Activated effector memory CD4-positive, alpha-beta T cell treated with Interleukin-2 at 50 U/mL for 16 hours (primary cell): ENCODE measurements at regions not wholly inside any gene's neighbourhood (a gene's known extent, or its start where the extent isn't known, plus 50 kb on each side); places are given as distances from the start of the nearest gene placed in this dataset.

Experiments
- DNase-seq: peaks from one replicate; pipeline ENCODE4 v3.0.0-alpha.2; 2020

DNA sequence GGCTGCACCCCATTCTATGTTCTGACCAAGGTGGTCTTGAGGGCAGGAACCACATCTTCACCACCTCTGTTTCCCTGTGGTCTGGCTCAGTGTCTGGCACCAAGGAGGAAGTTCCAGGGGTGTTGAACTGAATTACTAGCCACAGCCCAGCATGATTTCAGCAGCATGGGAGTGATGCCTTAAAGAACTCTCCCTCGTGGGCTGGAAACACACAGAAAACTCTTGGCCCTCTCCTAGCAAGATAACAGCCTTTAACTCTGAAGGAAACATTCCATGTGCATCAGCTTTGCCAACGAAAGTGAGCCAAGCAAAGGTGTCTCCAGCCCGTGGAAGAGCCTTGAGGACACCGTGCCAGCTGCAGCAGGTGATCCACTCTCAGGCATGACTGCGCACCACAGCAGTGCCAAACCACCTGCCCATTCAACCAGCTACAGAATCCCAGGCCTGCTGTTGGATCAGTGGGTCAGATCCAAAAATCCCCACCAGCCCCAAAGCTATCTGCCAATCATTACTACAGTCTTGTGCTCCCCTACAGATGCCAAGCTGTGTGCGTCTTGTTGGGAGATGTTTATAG, 124.8 kb downstream of the TTC32 start:
- no peak for DNase-seq

DNA sequence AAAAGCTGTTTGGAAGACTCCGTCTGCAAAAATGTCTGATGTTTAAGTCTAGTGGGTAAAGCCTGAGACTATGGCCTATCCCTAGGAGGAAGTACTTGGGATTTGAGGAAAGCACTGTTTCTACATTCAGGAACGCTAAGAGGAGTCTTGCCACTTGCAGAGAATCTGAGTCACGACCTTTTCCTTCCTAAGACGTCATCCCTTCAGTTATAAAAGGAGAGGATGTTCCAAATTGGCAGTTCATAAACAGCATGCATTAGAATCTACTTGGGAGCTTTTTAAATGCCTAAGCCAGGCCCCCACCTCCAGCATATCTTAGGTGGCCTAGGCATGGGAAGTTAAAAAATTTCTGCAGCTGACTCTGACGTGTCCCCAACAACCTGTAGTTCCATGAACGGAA, 125.9 kb downstream of the TTC32 start:
- DNase-seq = no peak

DNA sequence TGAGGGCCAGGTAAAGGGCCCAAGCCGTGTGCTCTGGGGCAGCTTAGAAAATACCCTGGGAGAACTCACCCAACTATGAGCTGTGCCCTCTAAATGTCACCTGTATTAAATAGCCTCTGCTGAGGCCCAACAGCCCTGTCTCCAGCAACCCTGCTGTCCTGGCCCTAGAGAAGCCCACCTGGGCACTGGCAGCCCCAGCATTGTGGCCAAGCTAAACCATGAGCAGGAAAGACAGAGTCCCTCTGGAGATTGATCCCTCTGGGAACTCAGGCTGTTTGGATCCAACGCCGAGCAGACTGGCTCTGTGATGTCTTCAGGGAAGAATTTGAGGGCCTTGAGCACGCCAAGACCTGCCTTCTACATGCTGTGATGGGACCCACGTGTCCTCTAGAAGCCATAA, 126.5 kb downstream of the TTC32 start:
- no peak for DNase-seq

DNA sequence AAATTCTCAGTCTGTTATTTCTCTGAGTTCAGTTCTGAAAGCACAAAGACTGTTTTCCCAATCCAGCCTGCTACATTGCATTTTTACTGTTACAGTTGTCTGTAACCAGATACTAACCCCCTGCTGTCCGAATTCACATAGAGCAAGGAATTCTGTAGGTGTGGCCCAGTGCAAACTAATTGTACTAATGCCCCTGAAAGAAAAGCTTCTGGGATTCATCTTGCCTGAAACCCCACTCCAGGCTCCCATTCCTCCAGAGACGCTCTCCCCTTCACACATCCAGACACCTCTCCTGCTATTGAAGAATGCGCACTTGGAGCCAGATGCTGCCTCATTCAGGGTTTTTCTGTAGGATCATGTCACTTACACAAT, 127.0 kb downstream of the TTC32 start:
- no peak for DNase-seq

DNA sequence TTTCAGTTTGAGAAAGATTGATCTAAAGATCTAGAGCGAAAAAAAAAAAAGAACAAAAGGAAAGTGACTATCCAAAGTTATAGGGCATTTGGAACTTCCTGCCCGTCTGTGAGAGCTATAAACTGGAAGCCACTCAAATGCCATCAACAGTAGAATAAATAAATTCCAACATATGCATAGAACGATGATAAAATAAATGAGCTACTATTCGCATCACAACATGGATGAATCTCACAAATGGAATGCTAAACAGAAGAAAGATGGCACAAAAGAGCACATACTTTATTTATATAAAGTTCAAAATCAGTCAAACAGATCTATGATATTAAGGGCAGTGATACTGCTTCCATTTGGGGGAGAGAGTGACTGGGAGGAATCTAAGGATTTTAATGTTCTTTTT, 128.8 kb downstream of the TTC32 start:
- no peak for DNase-seq

DNA sequence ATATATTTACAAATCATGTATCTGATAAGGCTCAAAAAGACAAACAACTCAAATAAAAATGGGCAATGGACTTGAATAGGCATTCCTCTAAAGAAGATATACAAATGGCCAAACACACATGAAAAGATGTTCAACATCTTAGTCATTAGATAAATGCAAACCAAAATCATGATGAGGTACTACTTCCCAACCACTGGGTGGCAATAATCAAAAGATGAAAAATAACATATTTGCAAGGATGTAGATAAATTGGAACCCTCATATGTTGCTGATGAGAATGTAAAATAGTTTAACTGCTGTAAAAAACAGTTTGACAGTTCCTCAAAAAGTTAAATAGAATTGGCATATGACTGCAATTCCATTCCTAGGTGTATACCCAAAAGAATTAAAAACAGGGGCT, 132.3 kb downstream of the TTC32 start:
- DNase-seq = no peak

DNA sequence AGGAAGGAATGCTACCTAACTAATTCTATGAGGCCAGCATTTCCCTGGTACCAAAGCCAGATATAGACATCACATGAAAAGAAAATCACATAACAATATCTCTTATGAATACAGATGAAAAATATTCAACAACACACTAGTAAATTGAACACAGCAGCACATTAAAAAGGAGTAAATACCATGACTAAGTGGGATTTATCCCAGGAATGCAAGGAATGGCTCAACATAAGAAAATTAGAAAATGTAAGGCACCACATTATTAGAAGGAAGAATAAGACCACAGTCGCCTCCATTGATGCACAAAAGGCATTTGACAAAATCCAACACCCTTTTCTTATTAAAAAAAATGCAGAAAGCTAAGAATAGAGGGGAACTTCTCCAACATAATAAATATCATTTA, 133.9 kb downstream of the TTC32 start:
- DNase-seq = no peak

DNA sequence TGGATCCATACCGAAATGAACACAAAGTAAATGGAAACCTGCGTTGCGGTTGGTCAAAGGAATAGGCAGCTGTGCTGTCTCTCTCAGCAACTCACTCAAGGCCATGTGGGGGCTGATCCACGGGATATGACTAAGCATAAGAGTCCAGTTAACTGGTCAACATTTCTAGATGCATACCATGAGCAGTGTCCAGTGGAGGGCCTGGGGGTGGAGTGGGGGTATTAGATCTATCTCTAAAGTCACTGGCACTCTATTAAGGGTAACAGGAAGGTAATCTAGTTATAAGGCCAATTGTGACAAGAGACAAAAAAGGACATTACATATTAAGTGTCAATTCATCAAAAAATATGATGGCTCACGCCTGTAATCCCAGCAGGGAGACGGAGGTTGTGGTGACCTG, 136.8 kb downstream of the TTC32 start:
- DNase-seq = no peak

DNA sequence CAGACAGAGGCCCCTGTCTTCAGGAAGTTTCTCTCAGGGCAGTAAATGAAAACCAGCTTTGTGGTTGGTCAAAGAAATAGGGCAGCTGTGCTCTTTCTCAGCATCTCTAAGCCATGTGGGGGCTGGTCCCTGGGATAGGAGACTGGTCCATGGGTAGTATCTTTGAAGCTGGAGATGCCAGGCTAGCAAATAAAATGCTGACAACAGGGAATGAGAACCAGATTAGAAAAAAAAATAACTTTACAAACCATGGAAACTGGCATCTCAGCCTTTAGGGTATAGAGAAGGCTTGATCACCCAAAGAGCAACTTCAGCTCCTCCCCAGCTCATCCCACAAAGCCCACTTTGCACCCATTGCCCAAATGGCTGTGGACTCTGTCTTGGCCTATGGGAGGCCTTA, 138.1 kb downstream of the TTC32 start:
- no peak for DNase-seq

DNA sequence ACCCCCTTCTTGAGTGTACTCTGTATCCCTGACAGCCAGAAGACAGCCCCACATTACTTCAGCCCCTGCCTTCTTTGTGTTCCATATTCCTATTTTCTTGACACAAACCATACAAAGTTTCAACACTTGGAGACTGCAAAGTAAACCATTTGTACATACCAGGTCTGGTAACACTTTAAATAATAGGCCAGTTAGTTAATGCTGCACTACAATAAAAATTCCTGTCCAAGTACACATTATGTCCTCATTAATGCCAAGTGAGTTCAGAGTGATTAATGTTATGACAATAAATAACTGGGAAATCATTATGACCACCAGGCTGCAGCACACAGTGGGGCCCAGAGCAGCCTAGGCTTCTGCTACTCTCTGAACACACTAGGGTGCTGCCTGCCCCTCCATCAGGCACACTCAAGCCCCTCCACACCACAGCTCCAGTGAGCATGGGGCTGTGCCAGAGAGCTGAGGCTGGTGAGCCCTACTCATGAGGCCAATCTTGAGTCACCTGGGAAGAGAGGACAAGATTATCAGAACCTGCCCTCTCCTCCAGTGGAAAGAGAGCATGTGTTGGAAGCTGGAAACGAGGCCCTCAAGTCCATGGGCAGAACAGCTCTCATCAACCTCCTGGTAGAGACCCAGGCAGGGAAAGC, 138.7 kb downstream of the TTC32 start:
- no peak for DNase-seq

DNA sequence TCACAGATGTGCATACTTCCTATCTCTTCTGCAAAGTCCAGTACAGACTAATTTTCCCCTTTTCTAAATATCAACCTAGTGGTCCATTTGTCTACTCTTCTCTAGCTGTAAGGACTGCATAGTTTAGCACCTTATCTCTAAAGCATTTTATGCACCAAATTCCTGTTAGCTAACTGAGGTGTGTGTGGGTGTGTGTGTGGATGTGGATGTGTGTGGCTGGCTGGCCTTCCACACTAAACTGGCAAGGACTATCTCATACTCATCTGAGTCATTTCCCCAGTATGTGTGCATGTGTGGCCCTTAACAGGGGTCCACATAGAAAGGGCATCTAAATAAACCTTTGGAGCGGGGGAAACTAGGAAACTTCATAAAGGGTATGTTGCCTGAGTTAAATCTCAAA, 139.6 kb downstream of the TTC32 start:
- DNase-seq = no peak

DNA sequence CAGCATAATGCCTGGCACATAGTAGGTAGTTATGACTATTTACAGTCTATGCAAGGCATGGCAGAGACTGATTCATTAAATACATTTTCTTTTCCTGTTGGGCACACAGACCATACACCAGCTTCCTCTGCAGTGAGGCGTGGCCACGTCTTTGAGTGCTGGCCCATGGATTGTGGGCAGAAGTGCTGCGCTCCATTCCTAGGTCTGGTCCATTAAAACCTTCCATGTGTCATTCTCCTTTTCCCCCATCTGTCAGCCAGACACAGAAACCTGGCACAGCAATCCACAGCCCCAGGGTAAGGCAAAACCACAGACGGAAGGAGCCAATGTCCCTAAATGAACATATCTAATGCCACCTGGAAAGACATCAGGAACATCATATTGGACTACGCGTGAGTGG, 141.9 kb downstream of the TTC32 start:
- DNase-seq = no peak

DNA sequence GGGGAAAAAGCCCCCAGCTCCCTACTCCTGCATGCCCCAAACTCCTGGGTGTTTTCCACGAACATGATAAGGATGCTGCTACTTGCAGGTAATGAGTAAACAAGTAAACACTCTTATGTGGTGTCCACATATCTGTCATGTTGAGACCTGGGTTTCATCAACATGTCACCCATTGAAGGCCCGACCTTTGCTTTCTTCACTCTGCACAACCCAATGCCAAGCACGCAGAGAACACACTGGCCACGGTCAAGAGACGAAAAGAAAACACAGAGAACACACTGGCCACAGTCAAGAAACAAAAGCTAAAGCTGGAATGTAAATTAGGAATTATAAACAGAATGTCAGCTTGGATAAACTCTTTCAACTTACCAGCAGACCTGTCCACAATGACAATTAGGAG, 143.1 kb downstream of the TTC32 start:
- no peak for DNase-seq

DNA sequence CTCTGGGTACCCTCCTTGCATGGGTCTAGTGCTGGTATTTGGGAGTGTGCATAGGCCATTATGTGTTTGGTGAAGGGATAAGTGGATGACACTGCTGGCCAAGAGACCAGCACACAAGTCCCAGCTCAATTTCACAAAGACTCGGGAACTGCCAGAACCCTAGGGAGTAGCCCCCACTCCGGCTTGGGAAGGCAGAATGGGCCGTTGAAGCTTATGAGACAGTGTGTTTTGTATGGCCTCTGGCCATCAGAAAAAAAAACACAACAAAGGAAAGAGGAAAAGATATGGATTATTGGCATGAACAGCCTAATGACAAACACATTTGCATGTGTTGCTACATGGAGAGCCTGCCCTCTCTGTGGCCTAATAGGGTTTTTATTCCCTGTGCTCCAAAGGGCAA, 144.2 kb downstream of the TTC32 start:
- no peak for DNase-seq

DNA sequence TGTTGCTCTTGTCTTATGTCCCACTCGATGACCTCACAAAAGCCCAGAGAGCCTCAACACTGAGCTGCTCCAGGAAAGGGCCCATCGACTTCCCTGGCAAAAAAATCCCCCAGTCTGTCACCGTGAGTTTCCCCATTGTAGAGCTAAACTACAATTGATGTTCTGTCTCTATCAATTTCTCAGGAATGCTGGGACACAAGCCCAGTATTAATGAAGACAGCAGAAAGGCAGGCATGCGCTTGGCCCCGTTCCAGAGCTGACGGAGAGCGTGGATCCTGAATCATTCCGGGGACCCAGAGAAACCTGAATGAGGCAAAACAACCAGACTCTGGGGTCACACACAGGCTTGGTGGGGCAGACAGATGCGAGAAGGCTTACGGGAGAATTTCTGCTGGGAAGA, 146.9 kb downstream of the TTC32 start:
- no peak for DNase-seq

DNA sequence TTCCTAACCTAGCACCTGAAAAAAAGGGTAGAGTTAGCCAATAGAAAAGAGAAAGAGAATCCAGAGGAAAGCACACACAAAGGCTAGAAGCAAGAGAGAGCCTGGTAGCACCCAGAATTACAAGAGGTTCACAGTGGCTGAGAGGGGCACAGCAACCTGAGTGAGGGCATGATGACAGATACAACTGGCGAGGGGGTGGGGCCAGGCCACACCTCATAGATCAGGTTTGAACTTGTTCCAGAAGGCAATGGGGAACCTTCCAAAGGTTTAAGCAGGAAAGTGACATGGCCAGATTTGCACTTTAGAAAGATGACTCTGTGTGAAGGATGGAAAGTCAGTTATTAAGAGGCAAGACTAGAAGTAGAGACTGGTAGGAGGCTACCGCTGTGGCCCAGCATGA, 148.0 kb downstream of the TTC32 start:
- DNase-seq = no peak

DNA sequence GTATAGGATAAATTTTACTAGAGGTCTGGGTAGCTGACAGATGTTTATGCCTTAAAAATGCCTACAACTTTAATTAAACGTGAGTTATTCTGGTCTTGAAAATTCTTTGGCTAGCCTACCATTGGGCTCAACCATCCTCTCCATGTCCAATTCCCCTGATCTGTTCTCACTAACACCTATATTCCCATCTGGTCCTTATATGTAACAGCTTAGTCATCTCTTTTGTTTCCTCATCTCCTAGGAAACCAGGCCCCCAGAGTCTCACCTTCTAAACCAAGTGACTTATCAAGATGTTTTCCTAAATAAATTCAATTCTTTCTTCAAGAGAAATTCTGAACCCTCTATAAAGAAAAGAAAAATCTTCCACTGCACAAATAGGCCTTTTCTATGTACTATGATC, 148.5 kb downstream of the TTC32 start:
- DNase-seq = no peak

DNA sequence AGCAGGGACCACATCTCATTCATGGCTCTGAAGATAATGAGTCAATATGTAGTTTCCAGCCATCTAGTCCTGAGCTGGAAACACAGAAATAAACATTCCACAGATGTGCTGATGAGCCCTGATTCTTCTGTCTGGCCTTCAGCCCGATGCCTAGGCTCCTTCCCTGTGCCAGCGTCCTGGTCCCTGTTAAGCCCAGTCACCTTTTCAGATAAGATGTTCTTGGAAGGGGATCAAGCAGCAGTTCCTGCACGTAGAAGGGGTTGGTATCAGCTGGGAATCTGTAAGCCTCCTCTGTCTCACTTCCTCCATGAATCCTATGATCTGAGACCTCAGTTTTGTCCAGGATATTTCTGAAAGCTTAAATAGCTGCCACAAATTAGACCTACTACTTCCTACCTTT, 149.3 kb downstream of the TTC32 start:
- DNase-seq = no peak

DNA sequence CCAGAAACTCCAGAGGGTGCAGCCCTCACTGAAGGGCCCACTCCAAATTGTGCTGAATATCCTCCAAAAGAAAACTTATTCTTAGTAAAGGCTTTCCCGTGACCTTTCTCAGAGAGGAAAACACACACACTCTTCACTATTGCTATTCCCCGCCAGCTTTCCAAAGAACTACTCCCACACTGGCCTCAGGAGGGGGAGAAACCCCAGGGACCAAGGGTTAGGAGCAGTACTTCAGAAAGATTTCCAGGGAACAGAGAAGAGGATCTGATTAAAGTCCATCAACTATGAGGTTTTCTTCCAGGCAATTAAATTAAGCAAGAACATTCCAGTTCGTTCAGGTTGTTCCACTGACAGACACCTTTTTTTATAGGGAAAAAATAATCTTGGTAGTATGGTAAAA, 150.2 kb downstream of the TTC32 start:
- DNase-seq = no peak

DNA sequence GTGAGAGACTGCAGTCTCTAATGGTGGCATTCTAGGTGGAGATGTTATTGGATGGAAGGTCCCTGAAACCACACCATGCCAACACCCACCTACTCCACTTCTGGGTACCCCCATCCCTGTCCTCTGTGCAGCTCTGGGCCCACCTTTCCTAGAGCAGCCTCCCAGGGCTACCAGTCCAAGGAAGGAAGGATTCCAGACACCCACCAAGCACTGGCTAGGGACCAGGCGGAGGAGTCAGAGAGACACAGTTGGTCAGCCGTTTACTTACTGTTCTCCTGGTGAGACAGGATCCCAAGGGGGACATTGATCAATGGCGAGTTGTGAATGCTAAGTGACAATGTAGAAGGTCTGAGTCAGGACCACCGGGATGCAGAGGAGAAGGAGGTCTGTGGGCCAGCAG, 151.6 kb downstream of the TTC32 start:
- no peak for DNase-seq

DNA sequence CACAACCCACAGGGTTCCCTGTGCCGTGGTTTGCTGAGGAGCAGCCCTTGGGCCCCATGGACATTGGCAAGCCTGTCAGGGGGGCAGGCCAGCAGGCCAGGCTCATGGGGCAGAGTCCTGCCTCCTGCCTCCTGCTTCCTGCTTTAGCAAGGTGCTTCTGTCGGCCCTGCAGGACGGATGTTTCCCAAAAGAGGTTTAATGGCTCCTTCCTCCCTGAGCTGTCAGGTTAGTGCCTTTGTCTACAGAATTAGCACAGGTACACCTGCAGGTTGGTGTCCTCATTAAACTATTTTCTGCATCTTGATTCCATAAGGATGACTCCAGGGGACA, 152.3 kb downstream of the TTC32 start:
- DNase-seq = no peak

DNA sequence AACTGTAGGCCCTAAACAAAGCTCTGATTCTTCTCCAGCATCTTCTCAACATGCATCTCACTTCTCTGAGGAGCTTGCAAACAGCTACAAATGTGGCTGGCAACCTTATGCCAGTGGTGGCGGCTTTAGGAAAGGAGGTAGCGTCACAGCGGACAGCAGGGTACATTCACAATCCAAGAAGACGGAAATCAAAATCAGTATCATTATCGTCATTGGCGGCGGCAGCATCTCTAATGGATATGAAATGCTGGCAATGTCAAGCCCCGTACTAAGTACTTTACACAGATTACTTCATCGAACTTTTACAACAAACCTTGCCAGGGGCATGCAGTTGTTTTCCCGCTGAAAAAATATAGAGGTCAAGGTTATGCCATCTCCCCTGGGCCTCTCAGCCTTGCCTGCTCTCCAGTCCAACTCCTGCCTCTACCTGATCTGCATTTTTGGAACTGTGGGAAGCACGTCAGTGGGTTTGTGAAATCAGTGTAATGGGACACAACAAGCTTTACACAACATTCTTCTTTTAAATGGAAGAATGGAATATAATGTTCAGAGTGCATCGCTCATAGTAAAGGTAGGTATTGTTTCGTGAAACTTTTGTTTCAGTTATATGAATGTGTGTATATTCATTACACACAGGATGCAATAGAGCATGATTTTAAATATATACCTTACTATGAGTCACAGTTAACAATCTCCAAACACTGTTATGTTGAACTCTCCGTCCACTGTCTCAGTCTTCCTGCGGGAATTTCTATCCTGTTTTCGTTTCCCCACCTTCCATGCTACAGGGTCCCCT, 152.9 kb downstream of the TTC32 start:
- no peak for DNase-seq

DNA sequence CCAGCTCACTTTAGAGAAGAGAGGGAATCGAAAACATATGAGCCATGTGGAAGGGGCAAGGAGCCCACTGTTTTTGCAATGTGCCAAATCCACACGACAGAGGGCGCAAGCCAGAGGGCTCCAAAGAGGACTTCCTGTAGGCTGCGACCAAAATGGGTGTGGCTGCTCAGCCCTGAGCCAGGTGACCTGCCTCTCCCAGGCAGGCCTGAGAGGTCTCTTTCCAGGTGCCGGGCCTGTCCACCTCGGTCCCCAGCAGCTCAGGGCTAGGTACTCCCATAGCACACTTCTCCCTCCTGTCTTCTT, 153.8 kb downstream of the TTC32 start:
- no peak for DNase-seq

DNA sequence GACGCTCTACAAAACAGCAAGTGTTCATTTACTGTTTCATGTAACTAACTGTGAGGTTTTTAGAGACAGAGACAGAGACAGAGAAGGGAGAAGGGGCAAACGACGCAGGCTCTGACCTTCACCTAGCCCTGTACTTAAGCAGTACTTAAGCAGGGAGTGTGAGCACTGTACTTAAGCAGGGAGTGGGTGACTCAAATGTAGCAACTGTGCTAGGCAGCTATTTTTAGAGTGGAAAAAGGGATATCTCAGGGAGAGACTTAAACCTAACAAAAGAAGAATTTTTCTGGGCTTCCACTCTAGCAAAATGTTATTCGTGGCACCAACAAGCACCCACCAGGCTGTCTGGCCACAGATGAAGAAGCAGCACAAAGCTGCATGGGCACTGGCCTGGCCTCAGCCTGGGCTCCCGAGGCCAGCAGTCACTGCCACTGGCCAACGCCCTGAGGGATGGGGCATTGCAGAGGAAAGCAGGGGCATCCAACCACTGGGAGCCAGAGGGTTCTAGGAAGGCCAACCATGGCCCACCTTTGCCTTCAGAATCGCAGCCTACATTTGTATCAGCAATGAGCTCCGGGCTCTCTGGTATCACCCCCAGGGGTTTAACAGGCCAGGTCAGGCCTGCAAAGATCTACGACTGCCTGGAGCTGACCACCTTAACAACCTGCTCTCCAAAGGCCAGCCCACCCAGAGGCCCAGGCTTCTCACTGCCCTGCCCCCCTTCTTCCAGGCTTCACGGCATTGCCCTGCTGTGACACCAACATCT, 154.3 kb downstream of the TTC32 start:
- DNase-seq = no peak
